H1 (cell line): ENCODE measurements at regions not wholly inside any gene's neighbourhood (a gene's known extent, or its start where the extent isn't known, plus 50 kb on each side); places are given as distances from the start of the nearest gene placed in this dataset.

ENCODE experiments used
- HDAC6 ChIP-seq: IDR thresholded peaks from one replicate; pipeline ENCODE4 v1.7.1; 2012; ENCODE audit warnings: low read depth, mild to moderate bottlenecking, inconsistent platforms, low read length, moderate library complexity
- SP2 ChIP-seq: IDR thresholded peaks from 2 replicates; pipeline ENCODE4 v1.6.1; 2012; ENCODE audit warnings: mild to moderate bottlenecking, low read length, inconsistent platforms
- TEAD4 ChIP-seq: IDR thresholded peaks from 2 replicates; pipeline ENCODE4 v1.6.1; 2012; ENCODE audit warnings: low read depth, low read length, inconsistent platforms, mixed read lengths

DNA sequence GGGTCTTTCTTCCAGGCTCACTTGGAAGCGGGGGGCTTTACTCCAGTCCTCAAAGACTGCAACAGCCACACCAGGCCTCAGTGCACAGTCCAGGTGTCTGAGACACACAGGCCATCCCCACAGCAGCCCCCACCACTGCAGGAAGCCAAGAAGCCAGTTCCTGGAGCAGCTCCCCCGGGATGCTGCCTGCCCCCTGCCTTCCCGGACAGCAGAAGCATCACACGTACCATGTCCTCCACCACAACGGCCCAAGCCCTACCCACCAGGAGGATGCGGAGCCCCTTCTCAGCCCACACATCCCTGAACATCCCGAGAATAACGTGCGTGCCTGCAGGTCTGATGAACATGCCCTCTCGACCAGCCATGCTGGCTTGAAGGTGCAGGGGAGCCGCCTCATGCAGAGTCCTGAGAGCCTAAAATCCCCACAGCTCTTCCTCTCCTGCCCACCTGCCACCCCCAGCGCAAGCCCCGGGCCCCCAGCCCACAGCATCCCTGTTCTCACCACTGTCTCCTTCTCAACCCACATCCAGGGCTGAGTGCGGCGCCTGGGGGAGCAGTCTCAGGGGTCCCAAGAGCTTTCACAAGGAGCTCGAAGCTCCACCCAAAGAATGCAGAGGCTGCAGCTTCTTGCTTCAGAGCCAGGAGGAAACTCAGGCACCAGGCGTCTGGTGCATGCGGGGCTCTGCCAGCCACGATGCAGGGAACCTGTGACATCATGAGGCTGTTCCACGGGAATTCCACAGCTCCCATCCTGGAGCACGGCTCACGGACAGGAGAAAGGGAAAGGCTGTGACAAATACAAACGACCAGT lies 209.6 kb downstream of the BRD1 start (continued):
- TF ChIP-seq HDAC6 (no peak), TEAD4 (no peak), SP2 (no peak)
